IPS-NIHi7 (cell line): ENCODE measurements at regions not wholly inside any gene's neighbourhood (a gene's known extent, or its start where the extent isn't known, plus 50 kb on each side); places are given as distances from the start of the nearest gene placed in this dataset.

Experiments
- DNase-seq: peaks from one replicate; pipeline ENCODE4 v3.0.0; 2012; ENCODE audit warnings: mixed read lengths; ENCODE audit errors: extremely low spot score

DNA sequence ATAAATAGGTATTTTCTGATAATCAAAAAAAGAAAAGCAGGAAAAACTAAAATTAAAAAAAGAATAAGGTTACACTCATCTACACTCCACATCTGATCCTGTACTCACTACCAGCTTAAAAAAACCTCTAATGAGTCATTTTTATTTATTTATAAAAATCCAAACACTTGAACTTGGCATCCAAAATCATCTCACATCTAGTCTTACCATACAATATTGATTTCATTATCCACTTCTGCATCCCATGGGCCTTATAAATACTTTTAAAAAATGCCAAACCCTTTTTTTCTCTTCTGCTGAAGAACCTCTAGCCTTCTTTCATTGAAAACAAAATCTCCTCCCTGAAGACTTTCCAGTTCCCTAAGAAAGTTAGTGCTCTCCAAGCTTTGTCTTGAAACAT, 109.7 kb downstream of the TMTC3 start:
- no peak for DNase-seq

GRCh38 chr12:88253371-88253978, 111.4 kb downstream of the TMTC3 start:
- no peak for DNase-seq

DNA sequence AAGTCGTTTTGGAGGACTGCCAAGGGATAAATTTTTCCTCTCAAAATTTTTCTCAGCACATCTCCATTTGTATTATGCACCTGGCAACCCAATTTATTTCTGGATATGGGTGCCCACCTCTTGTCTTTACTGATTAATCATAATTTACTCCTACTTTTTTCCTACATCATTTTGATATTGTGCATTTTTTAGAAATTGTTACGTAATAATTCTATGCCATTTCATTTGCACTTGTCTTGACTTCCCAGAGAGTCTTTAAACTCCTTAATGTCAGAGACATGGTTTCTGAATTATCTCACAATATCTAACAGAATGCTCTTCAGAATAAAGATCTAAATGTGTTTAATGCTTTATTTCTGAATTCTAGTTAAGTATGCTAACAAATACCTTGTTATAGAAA, 113.1 kb downstream of the TMTC3 start:
- no peak for DNase-seq

- no peak for DNase-seq
Measured at GRCh38 chr12:88255847-88256246, 113.7 kb downstream of the TMTC3 start.

- no peak for DNase-seq
Measured at GRCh38 chr12:88258396-88258795, 116.3 kb downstream of the TMTC3 start.

DNA sequence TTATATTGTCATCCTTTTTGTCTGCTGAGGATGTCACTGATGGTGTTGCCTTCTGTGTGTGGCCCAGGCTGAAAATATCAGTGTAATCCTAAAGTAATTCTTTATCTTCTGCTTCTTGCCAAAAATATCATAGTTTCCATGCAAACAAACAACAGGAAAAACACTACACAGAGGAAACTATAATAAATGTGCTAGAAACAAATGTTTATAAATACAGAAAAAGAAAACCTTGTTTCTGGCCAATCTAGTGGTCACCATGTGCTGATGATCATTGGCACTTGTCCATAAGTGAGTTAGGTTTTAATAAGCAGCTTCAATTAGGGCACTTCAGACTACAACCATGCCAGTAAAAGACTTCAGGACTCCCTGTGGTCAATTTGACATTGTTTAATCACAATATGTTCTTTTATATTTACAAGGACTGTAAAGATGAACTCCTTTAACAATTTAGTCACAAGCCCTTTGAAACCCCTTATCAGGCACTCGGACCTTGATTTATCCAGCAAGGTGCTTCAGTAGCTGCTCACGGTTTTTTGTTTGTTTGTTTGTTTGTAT, 124.8 kb downstream of the TMTC3 start:
- DNase-seq: no peak

- no peak for DNase-seq
Measured at GRCh38 chr12:88267630-88268029, 125.5 kb downstream of the TMTC3 start.

DNA sequence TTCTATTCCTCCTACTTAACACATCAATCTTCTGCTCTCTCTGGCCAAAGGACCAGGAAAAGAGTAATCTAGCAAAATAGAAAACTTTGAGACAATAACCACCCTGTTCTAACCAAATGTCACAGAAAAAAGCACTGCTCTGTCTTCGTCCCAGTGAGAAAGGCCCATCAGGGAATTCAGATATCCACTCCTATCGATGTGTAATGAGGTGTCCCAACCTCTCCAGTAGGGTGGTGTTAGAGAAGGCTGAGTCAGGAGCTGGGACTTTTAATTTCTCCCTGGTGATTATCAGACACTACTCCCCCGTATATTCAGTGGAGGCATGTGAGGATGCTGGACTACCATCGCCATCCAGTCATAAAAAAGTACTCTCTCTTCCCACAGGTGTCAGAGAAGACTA, 130.3 kb downstream of the TMTC3 start:
- no peak for DNase-seq

DNA sequence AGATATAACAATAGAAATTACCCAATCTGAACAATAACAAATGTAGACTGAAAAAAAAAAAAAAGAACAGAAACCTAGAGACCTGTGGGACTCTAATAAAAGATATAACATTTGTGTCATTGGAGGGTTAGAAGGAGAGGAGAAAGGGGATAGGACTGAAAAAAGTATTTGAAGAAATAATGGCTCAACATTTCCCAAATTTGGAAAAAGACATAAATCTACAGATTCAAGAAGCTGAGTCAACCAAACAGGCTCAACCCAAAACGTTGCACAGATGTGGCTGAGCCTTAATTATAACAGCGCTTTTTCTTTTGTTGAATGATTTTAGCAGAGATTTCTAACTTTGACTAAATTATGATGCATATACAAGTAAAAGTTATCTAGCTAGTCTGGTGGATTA, 131.3 kb downstream of the TMTC3 start:
- no peak for DNase-seq

- DNase-seq: no peak
Measured at GRCh38 chr12:88273875-88274274, 131.8 kb downstream of the TMTC3 start.

- no peak for DNase-seq
Measured at GRCh38 chr12:88291498-88292131, 149.5 kb downstream of the TMTC3 start.

DNA sequence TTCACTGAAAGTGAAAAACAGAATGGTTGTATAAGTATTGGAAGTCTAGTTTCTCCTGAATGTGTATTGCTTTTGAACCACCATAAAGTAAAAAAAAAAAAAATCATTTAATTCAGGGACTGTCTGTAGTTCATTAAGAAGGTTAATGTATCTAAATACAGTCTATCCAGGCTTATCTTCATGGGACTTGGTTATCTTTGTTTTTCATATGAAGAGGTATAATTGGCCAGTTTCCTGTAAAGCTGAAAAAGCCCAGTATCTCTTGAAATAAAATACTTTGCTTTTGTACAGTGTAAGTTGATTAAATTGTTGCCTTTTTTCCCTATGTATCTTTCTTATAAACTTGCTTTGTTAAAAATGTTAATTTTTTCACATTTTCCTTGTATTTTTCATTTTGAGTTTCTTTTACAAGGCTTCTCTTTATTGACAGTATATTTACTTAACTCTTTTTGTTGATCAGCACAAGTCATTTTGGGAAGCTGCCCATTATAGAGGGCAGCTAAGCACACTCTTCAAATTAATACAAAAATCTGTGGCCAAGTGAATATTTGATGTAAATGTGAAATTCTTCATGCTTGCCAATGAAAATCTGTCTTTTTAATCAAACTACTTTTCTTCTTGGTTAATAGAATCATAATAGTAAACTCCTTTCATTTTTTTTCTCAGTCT, 156.0 kb downstream of the TMTC3 start:
- DNase-seq: no peak

DNA sequence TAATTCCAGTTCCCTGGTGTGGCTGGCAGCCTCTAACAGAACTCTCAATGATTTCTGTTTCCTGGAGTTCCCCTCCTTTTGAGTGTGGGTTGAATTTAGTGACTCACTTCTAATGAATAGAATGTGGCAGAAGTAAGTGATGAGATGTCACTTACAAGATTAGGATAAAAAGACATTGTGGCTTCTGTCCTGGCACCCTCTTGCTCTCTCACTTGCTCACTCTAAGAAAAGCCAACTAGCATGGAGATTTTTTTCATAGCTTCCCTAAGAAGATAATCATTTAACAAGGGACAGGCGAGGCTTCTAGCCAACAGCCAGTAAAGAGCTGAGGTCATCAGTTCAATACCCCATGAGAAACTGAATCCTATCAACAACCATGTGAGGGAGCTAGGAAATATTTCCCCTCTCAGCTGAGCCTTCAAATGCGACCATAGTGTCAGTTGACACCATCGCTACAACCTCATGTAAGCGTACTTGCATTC, 156.7 kb downstream of the TMTC3 start:
- DNase-seq: no peak

DNA sequence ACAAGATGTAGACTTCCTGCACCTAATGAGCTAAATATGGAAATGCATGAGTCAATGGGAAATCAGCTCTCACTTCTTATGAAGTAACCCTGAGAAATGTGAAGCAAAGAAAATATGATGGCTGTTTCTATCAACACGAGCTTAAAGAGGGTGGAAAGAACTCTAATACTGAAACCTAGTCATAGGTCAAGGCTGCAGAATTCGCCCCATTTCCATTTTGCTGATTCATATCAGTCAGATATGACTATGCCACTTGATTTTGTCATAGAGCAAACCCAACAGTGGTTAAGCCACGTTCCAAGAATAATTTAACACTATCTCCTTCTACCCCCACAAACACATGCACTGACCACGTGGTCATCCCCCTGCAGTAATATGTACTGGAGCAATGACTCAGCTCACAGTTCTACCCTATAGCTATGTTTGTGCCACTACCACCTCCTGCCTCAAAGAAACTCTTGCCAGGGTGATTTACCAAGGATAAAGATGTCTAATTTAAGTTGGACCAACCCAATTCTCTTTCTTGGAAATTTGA, 157.5 kb downstream of the TMTC3 start:
- DNase-seq: no peak

GRCh38 chr12:88300931-88301330, 158.8 kb downstream of the TMTC3 start:
- DNase-seq: no peak

- DNase-seq: no peak
Measured at GRCh38 chr12:88303335-88303734, 161.2 kb downstream of the TMTC3 start.

DNA sequence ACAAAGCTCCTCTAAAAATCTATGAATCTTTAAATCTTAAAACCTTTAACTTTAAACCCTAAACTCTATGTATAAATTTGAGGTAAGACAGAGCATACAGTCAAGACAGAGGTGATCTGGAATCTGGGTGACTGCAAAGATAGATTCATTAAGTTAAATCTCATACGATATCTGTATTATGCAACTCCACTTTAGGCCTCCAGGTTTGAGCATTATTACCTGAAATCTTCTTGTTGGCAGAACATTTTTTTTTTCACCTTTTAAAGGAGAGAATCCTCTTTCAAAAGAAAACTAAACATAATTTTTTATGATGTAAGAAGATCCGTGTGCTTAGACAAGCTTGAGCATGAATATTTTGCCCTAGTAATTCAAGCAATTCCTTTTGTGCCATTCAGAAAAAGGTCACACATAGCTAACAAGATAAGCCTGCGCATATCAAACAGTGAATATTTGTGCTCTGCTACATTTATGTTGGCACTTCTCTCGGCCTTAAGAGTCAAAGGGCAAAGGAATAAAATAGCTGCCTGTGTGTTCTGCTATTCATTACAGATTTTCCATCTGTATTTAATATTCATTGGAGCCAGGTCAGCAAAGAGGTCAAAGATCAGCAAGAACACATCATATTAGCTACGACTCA, 163.3 kb downstream of the TMTC3 start:
- no peak for DNase-seq

DNA sequence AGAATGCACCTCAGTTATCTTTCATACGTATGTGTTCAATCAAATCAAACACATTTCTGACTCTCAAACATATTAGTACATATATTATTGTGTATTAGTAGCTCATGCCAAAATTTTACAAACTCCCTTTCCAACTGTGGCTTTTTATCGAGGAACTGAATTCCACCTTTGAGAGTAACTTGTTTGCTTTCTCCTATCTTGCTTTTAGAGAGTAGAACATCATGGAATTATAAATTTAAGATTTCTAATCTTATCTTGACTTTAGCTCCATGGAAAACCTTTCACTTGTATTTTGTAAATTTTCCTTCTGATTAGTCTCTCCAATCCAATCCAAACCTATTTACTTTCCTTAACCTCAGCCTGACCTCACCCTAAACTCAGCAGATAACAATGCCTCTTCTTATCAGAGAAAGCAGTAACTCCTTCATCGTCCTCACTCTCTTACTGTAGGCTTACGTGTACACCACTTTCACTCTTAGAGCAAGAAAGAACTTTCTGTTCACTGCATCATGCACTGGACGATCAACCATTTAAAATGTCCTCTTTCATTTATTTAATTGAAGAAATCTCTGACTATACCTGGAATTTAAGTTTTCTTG, 164.5 kb downstream of the TMTC3 start:
- no peak for DNase-seq

DNA sequence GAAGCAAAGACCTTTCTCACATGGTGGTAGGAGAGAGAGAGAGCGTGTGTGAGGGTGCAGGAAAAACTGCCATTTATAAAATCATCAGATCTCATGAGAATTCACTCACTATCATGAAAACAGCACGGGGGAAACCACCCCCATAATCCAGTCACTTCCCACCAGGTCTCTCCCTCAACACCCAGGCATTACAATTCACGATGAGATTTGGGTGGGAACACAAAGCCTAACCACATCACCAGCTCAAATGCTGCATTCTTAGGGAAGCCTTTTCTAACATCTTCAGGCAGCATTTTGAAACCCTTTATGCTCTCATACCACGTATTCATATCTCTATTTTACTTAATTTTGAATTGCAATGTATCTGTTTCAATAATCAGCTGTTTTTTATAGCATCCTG, 165.9 kb downstream of the TMTC3 start:
- no peak for DNase-seq

DNA sequence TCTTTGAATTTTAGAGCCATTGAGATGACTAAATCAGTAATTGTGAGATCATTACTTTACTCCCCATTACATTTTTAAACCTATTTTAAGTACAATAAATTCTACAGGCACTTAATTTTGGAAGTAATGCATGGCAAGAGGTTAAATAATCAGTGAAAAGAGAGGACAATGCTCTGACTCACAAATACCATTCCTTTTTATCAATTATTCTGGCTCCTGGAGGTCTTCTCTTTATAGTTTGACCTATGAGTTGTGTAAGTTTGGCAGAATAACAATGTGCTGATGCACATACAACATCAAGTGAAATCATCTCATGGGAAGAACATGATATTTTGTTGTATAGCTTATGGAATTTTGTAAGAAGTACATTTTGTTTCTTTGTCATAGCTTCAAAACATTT, 166.7 kb downstream of the TMTC3 start:
- no peak for DNase-seq

GRCh38 chr12:88309546-88309945, 167.4 kb downstream of the TMTC3 start:
- no peak for DNase-seq

- DNase-seq: no peak
Measured at GRCh38 chr12:88310069-88310468, 168.0 kb downstream of the TMTC3 start.
